Skin of body (tissue), 1 donor: ENCODE measurements at regions not wholly inside any gene's neighbourhood (a gene's known extent, or its start where the extent isn't known, plus 50 kb on each side); places are given as distances from the start of the nearest gene placed in this dataset.
"Not testable (repeated sequence)": the region's sequence is repeated elsewhere in the genome, so short reads cannot be mapped to it uniquely, and the experiment has no call there.

Experiments
- DNase-seq: peaks from one replicate; lab custom pipeline; 2025; lab: John Stamatoyannopoulos, UW

- no peak for DNase-seq
These were observed 179.7 kb downstream of the ANKRD7 start for GRCh38 chr7:118404211-118404610.

DNA sequence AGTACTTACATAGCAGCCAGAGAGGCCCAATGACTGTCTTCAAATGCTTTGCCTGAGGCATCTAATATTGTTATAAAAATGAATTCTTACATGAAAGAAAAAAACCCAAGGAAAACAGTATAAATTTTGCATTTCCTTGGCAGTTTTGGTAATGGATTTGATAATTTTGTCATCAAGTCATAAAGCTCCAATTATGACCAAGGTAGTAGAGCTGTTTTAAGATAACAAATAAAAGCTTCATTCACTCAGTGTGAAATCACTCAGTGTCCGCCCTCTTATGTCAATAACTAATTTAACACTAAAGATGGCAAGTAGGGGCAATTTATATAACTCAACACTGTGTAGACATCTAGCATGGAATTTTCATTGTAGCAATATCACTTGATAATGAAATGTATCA, 193.9 kb downstream of the ANKRD7 start:
- DNase-seq, result no peak

DNA sequence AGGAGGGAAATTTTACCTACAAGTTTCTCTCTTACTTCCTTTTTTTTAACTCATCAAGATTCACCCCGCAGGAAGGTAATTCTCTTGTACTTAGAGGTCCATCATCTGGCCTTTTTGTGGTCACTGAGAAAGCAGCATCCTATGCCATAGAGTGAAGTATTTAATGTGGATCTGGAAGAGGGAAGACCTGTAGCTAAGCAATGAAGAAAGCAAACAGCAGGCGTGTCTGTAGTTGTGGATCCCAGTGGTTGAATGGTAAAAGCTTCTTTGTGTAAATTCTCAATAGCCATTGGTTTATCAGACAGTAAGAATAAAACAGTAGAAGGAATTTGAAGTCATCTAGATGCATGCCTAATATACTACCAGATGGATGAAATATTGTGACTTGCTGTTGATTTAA, 196.4 kb downstream of the ANKRD7 start:
- DNase-seq, result no peak

- no peak for DNase-seq
These were observed 204.6 kb downstream of the ANKRD7 start for GRCh38 chr7:118429141-118429540.

DNA sequence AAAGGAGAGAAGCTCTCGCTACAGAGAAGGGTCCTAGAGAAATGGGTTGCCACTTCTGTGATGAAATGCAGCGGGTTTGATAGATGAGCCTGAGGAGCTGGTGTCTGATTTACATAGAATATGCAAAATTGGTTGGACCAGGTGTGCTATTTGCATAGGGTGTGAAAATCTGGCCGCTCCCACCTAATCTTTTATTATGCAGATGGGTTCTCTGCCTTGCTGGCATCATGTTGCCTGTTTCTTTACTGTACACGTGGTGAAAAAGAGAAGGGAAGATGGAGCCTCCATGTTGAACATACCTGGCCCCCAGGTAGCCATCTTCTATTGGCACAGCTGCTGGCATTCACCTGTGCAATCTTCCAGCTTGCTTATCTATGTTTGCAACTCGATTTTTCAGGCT, 212.2 kb downstream of the ANKRD7 start:
- DNase-seq, result no peak

DNA sequence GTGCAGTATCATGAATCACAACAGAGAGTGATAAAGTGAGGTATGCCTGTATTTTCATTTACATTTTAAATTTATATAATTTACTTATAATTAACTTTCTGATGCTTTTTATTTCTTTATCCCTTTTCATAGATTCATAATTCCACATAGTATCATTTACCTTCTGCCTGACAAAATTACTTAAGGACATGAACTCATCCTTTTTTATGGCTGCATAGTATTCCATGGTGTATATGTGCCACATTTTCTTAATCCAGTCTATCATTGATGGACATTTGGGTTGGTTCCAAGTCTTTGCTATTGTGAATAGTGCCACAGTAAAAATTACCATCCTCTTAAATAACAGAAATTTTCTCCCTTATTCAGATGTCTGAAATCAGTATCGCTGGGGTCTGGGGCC, 224.5 kb downstream of the ANKRD7 start:
- not testable (repeated sequence) for DNase-seq

DNA sequence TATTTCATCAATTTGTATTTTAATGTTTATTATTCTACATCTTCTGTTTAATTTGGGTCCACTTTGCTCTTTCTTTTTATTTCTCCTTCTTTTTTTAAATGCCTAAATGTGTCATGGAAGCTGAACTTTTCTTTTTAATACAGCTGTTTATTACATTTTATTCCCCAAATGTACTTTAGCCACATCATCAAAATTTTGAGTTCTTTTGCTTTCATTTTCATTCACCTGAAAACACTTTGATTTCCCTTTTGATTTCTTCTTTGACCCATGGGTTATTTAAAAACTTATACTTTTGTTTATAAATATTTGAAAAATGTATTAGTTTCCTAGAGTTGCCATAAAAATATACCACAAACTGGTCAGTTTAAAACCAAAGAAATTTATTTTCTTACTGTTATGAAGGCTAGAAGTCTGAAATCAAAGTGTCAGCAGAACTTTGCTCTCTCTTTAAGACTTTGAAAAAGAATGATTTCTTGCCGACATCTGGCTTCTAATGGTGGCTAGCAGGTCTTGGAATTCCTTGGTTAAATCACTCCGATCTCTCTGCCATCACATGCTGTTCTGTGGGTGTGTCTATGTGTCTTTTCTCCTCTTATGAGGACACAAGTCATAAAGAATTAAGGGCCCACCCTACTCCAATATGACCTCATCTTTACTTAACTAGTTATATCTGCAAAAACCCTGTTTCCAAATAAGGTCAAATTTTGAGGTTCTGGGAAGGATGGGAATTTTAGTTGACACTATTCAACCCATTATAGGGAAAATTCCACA, 225.5 kb downstream of the ANKRD7 start:
- DNase-seq, result no peak

DNA sequence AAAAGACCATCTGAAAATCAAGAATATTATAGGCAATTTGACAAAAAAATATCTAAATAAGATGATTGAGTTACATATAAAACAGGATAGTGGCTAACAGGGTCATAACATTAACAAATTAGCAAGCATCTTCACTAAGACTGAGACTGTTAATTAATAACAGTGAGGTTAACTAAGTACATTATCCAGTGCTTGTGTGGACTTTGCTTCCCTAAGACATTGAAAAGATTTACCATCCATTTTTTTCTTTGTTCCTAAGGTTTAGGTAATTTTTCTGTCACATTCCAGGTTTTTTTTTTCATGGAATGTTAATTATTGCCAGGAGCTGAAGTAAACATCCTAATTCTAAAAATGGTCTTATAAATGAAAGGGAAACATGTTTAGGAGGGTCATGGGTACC, 227.6 kb downstream of the ANKRD7 start:
- no peak for DNase-seq

- no peak for DNase-seq
These were observed 242.9 kb downstream of the ANKRD7 start for GRCh38 chr7:118467381-118467780.

DNA sequence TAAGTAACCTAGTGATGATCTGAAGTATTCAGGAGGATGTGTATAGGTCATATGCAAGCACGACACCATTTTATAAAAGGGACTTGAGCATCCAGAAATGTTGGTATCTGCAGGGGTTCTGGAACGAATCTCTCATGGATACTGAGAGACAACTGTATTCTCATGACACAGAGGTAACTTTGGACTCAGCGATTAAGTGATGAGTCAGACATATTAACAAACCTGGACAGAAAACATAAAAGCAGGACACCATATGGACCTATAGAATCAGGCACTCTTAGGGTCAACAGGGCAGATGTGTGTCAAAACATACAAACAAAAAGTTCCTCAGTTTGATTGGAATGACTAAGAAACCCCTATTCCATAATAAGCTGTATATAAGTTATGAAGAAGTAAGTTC, 248.1 kb downstream of the ANKRD7 start:
- DNase-seq, result no peak

DNA sequence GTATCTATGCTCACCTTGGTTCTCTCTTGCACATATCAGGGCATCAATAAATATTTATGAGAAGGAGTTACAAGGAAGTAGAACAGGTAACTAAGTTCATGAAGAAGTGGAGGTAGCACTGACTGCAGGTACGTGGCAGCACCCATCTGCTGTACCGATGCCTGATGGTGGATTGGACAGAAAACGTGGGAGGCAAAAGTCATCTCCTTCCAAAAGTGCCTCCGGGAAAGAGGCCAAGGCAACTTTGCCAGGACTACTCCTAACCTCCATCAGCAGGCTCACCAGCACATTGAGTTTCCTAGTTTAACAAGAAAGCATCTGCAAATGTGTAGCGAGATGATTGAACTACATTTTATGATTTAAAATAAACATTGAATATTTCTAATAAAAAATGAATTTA, 248.8 kb downstream of the ANKRD7 start:
- DNase-seq, result no peak

- DNase-seq, result no peak
These were observed 251.5 kb downstream of the ANKRD7 start for GRCh38 chr7:118476036-118476435.

DNA sequence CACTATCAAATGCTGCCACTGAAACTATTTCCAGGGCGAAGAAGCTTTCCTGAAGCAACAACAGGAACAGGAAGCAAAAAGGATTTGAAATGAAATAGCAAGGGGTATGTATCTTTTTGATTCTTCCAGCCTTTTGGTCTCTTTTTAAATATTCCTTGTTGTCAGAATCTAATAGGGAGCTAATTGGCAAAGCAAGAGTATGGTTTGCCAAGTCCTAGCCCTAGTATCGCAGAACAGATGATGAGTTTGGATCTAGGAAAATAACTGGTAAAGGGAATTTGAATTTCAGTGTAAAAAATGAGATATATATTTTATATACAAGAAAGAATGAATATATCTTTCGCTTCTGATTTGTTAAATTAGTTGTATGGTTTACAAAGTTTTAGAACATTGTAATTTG, 252.5 kb downstream of the ANKRD7 start:
- no peak for DNase-seq

GRCh38 chr7:118478236-118478635, 253.7 kb downstream of the ANKRD7 start:
- DNase-seq, result no peak

- no peak for DNase-seq
These were observed 254.4 kb downstream of the ANKRD7 start for GRCh38 chr7:118478931-118479330.

DNA sequence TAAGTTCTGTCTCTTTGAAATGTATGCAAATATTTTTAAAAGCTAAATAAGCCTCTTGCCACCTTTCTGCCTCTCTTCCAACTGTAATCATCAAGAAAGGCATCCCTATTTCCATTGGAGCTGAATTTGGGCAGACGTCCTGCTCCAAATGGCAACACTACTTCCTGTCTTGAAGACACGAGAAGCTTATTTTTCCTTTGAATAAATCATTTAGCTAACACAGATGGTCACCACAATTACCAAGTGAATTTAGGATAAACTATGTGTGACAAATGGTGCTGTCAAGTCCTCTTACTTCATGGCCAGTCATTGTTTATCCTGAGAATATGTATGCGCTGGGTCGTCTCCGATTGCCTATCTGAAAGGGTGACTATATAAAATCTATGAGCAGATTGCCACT, 268.0 kb downstream of the ANKRD7 start:
- DNase-seq, result no peak

DNA sequence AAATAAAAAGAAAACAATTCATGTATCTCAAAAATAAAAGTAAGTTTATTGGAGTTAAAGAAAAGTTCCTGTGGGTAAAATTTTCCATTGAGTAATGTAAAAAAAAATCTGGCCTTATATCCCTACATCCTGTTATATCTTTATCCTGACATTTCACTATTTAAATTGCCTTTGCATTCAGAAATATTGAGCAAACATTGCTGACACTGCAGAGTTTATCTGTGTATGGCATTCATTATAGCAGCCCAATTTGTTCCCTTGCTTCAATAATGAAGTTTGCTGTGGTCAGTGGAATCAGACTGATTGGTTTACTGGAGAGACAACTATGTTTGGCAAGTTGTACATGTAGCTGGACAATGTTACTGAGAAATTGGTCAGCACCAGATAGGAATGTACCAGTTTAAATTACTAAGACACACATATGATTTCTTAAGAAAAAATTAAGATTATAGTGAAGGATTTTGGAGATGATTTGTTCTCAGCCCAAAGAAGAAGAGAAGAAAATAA, 271.7 kb downstream of the ANKRD7 start:
- peak; percentile 1 for DNase-seq

GRCh38 chr7:118502235-118502634, 277.7 kb downstream of the ANKRD7 start:
- DNase-seq, result no peak

GRCh38 chr7:118511146-118511545, 286.6 kb downstream of the ANKRD7 start:
- no peak for DNase-seq

- DNase-seq, result no peak
These were observed 292.8 kb downstream of the ANKRD7 start for GRCh38 chr7:118517275-118517674.

DNA sequence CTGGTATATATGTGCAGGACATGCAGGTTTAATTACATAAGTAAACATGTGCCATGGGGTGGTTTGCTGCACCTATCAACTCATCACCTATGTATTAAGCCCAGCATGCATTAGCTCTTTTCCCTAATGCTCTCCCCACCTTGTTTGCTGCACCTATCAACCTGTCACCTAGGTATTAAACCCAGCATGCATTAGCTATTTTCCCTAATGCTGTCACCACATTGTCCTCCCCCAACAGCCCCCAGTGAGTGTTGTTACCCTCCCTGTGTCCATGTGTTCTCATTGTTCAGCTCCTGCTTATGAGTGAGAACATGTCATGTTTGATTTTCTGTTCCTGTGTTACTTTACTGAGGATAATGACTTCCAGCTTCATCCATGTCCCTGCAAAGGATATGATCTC, 300.5 kb downstream of the ANKRD7 start:
- no peak for DNase-seq

GRCh38 chr7:118531566-118531965, 307.1 kb downstream of the ANKRD7 start:
- DNase-seq, result no peak

DNA sequence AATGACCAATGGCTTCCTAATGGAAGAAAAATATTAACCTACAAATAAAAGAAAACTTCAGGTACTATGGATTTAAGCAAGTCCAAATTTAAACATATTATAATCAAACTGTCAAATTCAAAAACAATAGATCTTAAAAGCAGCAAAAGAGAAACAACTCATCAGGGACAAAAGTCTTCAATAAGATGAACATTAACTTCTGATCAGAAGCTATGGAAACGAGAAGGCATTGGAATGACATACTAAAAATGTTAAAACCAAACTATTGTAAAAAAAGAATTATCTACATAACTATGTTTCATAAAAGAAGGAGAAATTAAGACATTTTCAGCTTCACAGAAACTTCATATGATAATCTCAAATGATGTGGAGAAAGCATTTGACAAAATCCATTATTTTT, 334.7 kb downstream of the ANKRD7 start:
- DNase-seq, result no peak

DNA sequence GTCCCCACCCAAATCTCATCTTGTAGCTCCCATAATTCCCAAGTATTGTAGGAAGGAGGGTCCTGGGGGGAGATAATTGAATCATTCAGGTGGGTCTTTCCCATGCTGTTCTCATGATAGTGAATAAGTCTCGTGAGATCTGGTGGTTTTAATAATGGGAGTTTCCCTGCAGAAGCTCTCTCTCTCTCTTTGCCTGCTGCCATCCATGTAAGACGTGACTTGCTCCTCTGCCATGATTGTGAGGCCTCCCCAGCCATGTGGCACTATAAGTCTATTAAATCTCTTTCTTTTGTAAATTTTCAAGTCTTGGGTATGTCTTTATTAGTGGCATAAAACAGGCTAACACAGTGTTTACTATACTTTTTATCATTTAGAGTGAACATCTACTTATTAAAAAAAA, 338.8 kb downstream of the ANKRD7 start:
- DNase-seq, result no peak
